Kidney (tissue), 13 donors: ENCODE measurements at regions not wholly inside any gene's neighbourhood (a gene's known extent, or its start where the extent isn't known, plus 50 kb on each side); places are given as distances from the start of the nearest gene placed in this dataset.

Source experiments
- DNase-seq, 5 donors: peaks; one replicate each; pipeline ENCODE4 v3.0.0-alpha.2; 2013 to 2020
- FAIRE-seq: peaks from 2 replicates; lab custom pipeline; 2012; peaks lifted over from hg19 to GRCh38; lab: Jason Lieb, UNC
- H3K27ac ChIP-seq, 2 donors: one replicate each; pipeline ENCODE4 v1.7.0; 2013; ENCODE audit warnings: low read depth in 2 of 2, low read length in 2 of 2, inconsistent platforms in 1 of 2
- H3K27me3 ChIP-seq: one replicate; pipeline ENCODE4 v1.7.1; 2013; ENCODE audit warnings: low read length, inconsistent platforms; ENCODE audit not compliant: control insufficient read depth, insufficient read depth
- H3K36me3 ChIP-seq, 3 donors: one replicate each; pipeline versions ENCODE4 v1.7.0 to v1.7.1; 2013; ENCODE audit warnings: low read length in 3 of 3, control low read depth in 1 of 3, inconsistent platforms in 1 of 3; ENCODE audit not compliant: insufficient read depth in 3 of 3, control insufficient read depth in 2 of 3
- H3K4me1 ChIP-seq, 3 donors: one replicate each; pipeline versions ENCODE4 v1.7.0 to v1.7.1; 2013; ENCODE audit warnings: low read length in 3 of 3, inconsistent platforms in 1 of 3, low read depth in 1 of 3; ENCODE audit not compliant: control insufficient read depth in 2 of 3, insufficient read depth in 2 of 3
- H3K4me3 ChIP-seq, 3 donors: one replicate each; pipeline versions ENCODE4 v1.7.0 to v1.8.1; 2013; ENCODE audit warnings: low read length in 3 of 3, control low read depth in 1 of 3, inconsistent platforms in 1 of 3
- H3K9ac ChIP-seq, 3 donors: one replicate each; pipeline versions ENCODE4 v1.7.0 to v1.7.1; 2013; ENCODE audit warnings: low read length in 3 of 3, control low read depth in 1 of 3, inconsistent platforms in 1 of 3
- H3K9me3 ChIP-seq, 3 donors: one replicate each; pipeline versions ENCODE4 v1.7.0 to v1.7.1; 2013; ENCODE audit warnings: low read length in 3 of 3, control low read depth in 1 of 3, inconsistent platforms in 1 of 3; ENCODE audit not compliant: control insufficient read depth in 2 of 3, insufficient read depth in 1 of 3
- intact Hi-C: fragments of 100-400 bp; cut with DNase I; formaldehyde crosslinking; loops from one replicate; pipeline ENCODE4 v1.11.1; 2022
- TF ChIP-seq, protein P1 (sequence below): IDR thresholded peaks from 3 replicates; pipeline ENCODE4 v1.5.1; 2012; ENCODE audit warnings: mild to moderate bottlenecking, moderate library complexity, borderline replicate concordance; ENCODE audit not compliant: insufficient read depth; ENCODE audit errors: extremely low read depth
- donor health status: control.
- donor health status: control.
- donor health status: control.
- donor health status: control.
- donor health status: control.
- donor health status: DM: yes; HTN: yes; CAD: no.
- donor health status: Normal renal cell carcinoma (clear cell type).

DNA sequence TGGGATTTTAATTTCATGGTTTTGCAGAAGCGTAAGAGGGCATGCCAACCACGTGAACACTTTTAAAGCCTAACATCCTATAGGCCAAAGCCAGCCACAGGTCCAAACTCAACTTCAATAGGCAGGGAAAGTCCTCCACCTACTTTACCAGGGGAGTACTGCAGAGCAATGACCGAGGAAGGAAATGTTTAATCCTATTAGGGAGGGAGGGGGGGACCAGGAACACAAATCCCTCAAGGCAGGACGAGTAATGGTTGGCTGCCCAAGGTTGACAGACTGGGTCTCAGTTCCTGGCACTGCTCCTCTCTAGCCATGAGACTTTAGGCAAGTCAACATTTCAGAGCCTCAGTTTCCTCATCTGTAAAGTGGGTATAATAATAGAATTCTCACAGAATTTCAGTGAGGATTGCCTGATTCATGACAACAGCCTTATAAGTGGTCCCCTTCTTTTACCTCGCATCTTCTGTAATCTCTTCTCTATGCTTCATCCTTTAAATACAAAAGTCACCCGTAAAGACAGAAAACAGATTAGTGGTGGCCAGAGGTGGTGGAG lies 315.8 kb downstream of the HAPSTR1 start:
- Histone ChIP-seq H3K27me3 (no peaks in the 10 kb centered on the region), H3K36me3 (no peaks in the 10 kb centered on the region), H3K27ac (no peak overlapping the region), H3K9me3 (peaks cover 0 to 4% (median 0%) of the 10 kb centered on the region in 3 donors), H3K4me1 (no peaks in the 10 kb centered on the region), H3K9ac (no peak overlapping the region), H3K4me3 (no peak overlapping the region)
- intact Hi-C loops = no loop called here
- no peak for DNase-seq
- no peak for FAIRE-seq
- TF ChIP-seq, protein P1, sequence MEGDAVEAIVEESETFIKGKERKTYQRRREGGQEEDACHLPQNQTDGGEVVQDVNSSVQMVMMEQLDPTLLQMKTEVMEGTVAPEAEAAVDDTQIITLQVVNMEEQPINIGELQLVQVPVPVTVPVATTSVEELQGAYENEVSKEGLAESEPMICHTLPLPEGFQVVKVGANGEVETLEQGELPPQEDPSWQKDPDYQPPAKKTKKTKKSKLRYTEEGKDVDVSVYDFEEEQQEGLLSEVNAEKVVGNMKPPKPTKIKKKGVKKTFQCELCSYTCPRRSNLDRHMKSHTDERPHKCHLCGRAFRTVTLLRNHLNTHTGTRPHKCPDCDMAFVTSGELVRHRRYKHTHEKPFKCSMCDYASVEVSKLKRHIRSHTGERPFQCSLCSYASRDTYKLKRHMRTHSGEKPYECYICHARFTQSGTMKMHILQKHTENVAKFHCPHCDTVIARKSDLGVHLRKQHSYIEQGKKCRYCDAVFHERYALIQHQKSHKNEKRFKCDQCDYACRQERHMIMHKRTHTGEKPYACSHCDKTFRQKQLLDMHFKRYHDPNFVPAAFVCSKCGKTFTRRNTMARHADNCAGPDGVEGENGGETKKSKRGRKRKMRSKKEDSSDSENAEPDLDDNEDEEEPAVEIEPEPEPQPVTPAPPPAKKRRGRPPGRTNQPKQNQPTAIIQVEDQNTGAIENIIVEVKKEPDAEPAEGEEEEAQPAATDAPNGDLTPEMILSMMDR = no peak

DNA sequence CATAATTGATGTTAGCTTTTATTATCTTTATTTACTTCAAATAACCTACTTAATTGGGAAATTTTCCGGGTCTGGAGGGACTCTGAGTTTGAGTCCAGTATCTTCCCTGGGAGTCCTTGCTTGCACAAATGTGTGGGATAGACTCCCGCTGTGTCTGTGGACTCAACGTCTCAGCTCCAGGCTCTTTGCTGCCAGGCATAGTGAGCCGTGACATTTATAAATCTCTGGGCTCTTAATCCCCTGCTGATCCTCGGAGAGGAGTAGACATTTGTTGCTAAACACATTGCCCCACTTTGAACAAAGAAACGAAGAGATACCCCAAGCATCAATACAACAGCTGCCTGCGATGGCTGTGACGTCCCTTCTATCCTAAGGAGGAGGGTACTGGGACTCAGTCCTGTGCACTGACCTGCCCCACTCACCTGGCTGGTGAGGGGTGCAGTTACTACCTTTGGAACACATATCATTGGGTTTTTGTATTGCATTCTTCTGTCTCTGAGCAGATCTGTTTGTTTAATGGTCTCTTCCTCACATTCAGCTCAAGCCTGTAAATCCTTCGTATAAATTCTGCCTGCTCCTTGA lies 316.9 kb downstream of the HAPSTR1 start:
- Histone ChIP-seq H3K9me3 (peaks cover 0 to 4% (median 0%) of the 10 kb centered on the region in 3 donors), H3K27ac (no peak overlapping the region), H3K4me1 (no peaks in the 10 kb centered on the region), H3K9ac (no peak overlapping the region), H3K36me3 (no peaks in the 10 kb centered on the region), H3K4me3 (no peak overlapping the region), H3K27me3 (no peaks in the 10 kb centered on the region)
- FAIRE-seq (no peak), DNase-seq (no peak)
- intact Hi-C loops = no loop called here
- TF ChIP-seq, protein P1 = no peak

DNA sequence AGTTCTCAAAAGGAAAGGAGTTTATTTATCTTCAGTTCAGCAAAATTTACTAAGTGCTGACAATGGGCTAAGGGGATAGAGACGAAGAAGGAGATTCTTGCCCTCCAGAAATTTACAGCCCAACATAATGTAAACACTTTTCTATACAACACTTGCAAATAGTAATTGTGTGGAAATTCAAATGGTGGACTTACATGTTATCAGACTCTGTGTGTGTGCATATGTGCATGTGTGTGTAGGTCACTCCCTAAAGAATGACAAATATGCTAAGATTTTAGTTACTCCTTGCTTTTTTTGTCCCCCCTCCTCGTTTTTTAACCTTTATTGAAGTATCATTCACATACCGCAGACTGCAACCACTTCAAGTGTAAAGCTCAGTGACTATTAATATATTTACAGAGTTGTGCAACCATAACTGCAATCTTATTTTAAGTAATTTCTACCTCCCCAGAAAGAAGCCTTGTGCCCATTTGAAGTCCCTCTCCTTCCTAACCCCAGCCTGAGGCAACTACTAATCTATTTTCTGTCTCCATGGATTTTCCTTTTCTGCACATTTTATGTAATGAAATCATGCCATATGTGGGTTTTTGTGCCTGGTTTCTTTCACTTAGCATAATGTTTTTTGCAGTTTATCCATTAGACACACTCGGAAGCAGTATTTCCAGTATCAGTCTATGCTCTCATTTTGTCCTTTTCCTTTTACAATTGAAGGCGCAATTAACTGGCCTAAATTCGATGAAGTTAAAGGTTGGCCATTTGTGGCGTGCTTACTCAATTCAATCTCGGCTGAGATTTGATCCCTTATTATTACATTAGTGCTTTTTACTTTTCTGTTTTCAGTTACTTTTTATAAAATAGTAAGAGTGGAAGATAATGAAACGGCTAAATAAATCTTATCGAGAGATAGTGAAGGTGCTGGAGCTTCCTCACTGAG lies 318.4 kb downstream of the HAPSTR1 start:
- DNase-seq (no peak), FAIRE-seq (no peak)
- intact Hi-C loops = no loop called here
- H3K36me3 ChIP-seq = no peaks in the 10 kb centered on the region
- H3K27me3 ChIP-seq = no peaks in the 10 kb centered on the region
- no peak overlapping the region for H3K27ac ChIP-seq
- TF ChIP-seq, protein P1 = no peak
- peaks cover 0 to 4% (median 0%) of the 10 kb centered on the region in 3 donors for H3K9me3 ChIP-seq
- no peak overlapping the region for H3K9ac ChIP-seq
- no peak overlapping the region for H3K4me3 ChIP-seq
- H3K4me1 ChIP-seq = no peaks in the 10 kb centered on the region
